ENCODE measurements at regions not wholly inside any gene's neighbourhood (a gene's known extent, or its start where the extent isn't known, plus 50 kb on each side); places are given as distances from the start of the nearest gene placed in this dataset.
"Not testable (repeated sequence)": the region's sequence is repeated elsewhere in the genome, so short reads cannot be mapped to it uniquely, and the experiment has no call there.

DNA sequence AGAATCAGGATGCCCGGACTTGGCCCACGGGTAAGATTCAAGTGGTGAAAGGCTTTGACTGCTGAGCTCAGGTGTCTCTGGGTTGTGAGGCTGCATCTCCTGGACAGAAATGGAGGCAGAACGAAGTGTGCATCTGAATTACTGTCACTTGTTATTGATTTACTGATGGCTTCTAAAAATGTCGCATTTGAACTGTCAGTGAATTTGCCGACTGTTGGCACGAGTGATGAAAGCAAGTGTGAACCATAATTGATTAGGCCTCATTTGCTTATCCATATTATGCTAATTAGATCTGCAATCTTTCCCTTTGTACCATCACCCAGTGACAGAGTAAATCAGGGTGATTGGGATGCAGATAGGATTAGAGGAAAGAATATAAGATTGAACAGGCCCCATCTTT is 252.4 kb downstream of the NUF2 start:
- no peak for DNase-seq
- no peak for ATAC-seq

DNA sequence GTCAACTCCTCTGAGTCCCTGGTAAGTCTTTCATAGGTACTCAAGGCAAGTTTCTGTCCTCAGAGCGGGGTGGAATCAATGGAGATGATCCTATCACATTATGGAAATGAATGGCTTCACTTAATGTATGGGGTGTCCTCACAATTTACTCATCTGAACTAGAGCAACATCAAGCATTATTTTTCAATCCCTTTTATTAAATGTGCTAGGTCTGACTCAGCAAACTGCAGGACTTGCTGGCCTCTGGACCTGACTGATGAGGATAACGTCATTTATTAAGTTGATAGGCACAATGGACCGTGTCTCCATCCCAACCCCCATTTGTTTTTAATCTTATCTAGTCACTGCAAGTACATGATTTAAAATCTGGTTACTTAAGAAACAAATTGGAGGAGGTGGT is 259.2 kb downstream of the NUF2 start:
- no peak for ATAC-seq

DNA sequence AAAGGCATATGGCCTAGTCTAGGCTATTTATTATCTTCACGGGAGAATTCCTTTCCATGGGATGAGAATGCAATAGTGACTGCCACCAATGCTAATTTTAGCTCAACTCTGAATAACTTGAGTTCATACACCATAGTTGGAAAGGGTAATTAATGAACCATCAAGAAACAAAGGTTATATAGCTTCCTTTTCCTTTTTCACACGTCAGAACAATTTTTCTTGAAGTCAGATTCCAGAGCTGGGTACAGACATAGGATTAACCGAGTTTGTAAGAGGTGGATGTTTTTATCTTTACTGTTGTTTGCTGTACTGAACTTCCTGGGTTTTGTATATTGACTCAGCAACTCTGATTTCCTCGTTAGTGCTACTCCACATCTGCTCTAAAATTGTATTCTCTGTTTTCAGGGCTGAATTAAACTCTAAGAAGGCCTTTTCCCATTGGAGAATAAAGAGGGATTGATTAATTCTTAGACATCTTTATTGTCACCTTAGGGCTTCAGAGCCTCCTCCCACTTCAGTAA is 262.0 kb downstream of the NUF2 start:
- no peak for DNase-seq
- ATAC-seq = no peak

More for the DNA sequence above, 259.2 kb downstream of the NUF2 start:
- no peak for DNase-seq

DNA sequence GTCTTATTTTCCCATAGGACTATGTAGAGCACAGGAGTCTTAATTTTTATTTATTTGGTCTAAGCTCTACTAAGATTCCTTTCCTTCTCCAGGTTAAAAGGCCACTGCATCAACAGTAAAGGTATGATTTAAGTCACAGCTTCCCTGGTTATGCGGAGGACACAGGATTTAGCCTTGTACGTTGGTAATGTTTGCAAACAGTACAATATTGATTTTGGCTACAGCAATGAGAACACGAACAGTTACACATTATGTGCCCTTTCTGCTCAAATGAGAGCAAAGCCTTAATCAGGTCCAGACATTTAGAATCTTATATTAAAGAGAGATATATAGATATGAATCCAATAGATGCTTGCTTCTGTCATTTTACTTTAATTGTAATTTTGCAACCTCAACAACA is 264.0 kb downstream of the NUF2 start:
- DNase-seq (no peak), ATAC-seq (no peak)

DNA sequence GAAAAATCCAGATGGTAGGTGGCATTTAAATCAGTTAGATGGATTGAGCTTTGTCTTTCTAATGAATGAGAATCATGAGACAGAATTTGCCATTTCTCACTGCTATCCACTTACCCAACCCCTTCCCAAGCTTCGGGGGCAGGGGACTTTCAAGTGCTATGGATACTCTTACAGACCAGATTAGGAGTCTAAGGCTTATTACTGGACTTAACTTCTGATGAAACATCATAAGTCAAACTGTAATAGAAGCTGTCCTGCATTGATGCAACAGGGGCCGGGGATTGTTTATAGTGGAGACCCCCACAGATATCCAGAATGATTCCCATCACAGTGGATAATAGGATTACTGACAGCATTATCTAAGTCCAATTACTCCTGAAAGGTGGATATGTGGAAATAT is 267.0 kb downstream of the NUF2 start:
- DNase-seq (no peak), ATAC-seq (no peak)

DNA sequence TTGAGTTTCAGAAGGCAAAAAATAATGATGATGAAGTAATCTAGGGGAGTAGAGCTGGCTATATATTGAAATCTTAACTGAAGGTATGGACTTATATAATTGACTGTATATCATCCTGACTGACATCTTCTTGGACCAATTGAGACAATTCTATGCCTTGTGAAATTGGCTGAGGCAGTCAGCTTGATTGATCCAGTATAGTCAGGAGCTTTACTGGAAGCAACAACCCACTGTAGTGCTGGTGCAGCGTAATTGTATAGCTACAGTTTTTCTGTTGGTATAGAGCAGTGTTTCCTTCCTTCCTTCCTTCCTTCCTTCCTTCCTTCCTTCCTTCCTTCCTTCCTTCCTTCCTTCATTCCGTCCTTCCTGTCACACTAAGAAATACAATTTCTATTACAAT is 268.0 kb downstream of the NUF2 start:
- DNase-seq = no peak
- ATAC-seq = no peak

DNA sequence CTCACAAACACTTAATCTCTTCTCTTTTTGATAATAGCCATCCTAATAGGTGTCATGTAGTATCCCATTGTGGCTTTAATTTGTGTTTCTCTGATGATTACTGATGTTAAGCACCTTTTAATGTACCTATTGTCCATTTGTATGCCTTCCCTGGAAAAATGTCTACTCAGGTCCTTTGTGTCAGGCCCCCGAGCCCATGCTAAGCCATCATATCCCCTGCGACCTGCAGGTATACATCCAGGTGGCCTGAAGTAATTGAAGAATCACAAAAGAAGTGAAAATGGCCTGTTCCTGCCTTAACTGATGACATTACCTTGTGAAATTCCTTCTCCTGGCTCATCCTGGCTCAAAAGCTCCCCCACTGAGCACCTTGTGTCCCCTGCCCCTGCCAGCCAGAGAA is 269.4 kb downstream of the NUF2 start:
- not testable (repeated sequence) for ATAC-seq, DNase-seq

DNA sequence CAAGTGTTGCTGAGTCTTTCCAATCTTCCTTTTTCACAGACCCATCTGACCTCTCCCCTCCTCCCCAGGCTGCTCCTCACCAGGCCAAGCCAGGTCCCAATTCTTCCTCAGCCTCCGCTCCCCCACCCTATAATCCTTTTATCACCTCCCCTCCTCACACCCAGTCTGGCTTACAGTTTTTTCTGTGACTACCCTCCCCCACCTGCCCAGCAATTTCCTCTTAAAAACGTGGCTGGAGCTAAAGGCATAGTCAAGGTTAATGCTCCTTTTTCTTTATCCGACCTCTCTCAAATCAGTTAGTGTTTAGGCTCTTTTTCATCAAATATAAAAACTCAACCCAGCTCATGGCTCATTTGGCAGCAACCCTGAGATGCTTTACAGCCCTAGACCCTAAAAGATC is 270.9 kb downstream of the NUF2 start:
- not testable (repeated sequence) for ATAC-seq, DNase-seq

DNA sequence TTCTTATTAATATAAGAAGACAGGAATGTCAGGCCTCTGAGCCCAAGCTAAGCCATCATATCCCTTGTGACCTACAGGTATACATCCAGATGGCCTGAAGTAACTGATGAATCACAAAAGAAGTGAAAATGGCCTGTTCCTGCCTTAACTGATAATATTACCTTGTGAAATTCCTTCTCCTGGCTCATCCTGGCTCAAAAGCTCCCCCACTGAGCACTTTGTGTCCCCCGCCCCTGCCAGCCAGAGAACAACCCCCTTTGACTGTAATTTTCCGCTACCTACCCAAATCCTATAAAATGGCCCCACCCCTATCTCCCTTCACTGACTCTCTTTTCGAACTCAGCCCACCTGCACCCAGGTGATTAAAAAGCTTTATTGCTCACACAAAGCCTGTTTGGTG is 274.4 kb downstream of the NUF2 start:
- DNase-seq, ATAC-seq: not testable (repeated sequence)

DNA sequence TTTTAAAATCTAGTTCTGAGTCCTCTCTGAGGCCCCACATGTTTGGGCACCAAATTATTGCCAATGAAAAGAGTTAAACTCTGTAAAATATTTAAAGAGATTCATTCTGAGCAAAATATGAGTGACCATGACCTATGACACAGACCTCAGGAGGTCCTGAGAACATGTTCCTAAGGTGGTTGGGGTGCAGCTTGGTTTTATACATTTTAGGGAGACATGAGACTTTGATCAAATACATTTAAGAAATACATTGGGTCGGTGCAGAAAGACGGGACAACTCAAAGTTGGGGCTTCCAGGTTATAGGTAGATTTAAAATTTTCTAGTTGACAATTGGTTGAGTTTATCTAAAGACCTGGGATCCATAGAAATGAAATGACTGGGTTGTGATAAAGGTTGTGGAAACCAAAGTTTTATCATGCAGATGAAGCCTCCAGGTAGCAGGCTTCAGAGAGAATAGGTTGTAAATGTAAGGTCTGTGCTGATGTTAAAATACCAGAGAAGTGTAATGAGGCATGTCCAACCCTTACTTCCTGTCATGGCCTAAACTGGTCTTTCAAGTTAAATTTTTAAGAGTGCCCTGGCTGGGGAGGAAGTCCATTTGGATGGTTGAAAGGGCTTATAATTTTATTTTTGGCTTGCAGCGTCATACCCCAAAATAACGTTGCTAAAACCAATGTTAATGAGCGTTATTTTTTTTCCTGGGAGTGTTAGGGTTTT is 274.9 kb downstream of the NUF2 start:
- no peak for DNase-seq
- ATAC-seq = no peak

DNA sequence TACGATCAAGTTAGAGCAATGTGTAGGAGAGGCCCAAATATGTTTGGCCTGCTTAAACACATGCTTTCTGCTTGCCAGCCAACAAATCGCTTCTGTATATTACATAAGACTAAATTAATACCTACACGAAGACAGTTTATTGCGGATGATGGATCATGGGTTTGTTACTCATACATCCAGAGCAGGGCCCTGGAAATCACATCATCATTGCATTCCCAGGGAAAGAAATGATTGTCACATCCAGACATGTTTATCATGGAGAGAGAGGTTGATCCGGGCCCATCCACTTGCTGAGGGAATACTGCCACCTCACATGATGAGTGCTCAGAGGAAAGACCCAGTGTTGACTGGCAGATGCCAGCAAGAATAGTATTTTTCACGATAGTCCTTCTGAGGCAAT is 282.6 kb downstream of the NUF2 start:
- DNase-seq = no peak

DNA sequence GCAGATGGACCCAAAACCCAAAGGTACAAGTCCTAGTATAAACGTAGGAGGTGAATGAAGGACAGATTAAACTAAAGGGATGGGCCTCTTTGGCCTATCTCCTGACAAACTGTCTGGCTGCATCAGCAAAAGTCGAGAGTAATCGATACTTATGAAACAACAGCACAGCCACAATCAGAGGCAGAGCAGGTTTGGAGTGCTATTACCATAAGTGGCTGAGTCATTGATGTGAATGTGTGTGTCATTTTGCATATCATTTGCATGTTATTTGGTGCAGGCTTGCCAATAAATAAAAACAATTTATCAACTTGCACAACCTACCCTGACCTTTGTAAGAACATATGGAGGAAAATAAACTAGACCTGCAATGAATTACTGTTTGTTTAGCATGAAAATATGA is 283.1 kb downstream of the NUF2 start:
- ATAC-seq (no peak), DNase-seq (no peak)

More for the DNA sequence above, 282.6 kb downstream of the NUF2 start:
- ATAC-seq = no peak

DNA sequence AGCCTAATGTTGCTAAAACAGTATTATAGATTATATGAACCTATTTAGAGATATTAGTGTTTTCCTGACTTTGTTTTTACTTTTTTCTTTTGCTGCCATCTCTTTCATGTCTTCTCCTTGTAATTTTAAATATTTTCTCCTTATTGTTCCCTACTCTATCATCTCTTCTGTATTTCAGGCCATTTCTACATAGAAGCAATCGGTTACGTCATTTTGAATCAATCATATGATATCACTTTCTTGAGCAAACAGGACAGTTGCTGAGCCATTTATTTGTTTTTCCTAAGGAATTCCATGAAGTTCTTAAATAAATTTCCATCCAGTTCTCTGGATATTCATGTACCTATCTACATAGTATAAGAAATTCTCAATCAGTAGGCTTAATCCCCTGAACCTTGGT is 287.2 kb downstream of the NUF2 start:
- ATAC-seq = no peak

DNA sequence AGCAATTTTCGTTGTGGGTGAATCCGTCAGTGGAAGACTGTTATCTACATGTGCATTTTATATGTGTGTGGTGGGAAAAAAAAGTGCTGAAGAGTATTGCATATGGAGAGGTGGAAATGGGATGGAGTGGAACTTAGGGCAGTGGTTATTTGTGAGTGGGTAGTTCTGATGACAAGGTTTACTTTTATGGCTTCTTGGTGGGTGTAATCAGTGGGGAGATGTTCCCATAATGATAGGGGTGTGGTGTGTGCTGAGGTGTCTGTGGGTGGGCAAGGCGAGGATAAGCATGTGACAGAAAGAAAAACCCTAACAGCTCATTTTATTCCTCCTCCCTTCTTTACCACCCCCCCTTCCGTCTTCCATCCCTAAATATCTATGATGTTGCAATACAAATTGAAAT is 288.1 kb downstream of the NUF2 start:
- DNase-seq (no peak), ATAC-seq (no peak)

More for the DNA sequence above, 287.2 kb downstream of the NUF2 start:
- DNase-seq = no peak

DNA sequence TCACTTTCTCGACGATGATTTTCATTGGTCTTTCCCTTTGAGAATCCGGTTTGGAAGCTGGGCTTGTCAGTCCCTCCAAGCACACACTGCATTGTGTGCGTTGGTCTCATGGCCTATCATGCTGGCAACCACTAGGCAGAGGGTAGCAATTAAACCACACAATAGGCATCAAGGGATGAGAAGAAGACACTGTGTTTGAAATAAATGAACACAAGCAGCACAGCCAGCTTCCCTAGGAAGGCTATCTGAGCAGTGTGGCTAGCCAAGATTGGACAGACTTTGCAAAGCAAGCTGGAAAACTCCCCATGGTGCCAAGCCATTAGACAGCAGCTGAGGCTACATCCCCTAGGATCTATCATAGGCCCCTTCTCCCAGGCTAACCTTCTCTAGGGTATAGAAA is 288.7 kb downstream of the NUF2 start:
- ATAC-seq (no peak), DNase-seq (no peak)

DNA sequence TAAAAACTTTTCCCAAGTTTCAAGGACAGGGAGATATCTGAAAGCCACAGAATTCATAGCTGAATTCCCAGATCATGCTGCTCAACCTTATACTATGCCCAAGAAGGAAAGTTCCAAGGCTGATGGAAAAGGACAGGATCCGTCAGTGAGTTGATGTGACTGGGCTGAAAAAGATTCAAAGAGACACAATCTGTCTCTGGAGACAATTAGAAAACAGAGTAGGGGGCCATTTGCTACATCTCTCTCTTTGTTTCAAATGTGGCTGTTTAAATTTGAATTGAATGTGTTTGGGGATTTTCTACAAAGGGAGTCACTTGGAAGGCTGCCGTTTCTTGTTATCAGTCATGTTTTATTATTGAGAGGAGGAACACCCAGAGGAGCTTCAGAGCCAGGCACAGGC is 292.6 kb downstream of the NUF2 start:
- no peak for ATAC-seq
- DNase-seq = no peak

DNA sequence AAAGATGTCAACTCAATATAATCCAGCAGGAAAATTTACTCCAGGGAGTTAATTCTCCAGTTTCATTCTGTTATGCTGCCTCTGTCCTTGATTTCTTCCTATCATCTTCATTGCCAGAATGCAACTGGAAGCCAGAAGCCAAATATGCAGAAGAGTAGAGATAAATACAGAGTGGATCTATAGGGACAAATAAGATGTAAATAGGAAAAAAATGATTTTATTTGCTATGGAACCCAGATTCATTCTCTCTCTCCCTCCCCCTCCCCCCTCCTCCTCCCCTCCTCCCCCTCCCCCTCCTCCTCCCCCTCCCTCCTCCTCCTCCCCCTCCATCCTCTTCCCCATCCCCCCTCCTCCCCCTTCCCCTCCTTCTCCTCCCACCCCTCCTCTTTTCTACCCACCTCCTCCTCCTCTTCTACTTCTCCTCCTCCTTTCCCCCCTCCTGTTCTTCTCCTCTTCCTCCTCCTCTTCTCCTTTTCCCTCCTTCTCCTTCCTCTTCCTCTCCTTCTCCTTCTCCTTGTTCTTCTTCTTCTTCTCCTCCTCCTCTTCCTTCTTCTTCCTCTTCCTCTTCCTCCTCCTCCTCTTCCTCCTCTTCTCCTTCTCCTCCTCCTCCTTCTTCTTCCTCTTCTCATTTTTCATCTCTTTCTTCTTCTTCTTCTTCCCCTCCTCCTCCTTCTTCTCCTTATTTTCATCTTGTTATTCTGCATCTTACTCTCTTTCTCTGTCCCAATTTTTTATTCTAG is 306.4 kb downstream of the NUF2 start:
- no peak for DNase-seq
- no peak for ATAC-seq

DNA sequence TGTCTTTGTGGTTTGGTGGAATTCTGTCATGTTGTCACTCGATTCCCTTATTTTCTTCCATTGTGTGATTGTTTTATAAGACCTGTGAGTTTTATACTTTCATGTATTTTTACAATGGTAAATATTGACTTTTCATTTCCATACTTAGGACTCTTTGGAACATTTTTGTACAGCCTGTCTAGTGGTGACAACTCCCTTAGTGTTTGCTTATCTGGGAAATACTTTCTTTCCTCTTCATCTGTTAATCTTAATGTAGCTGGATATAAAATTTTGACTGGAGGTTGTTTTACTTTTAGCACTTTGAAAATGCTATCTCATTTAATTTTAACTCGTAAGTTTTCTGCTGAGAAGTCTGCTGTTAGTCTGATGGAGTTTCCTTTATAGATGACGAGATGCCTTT is 310.5 kb downstream of the NUF2 start:
- DNase-seq (no peak), ATAC-seq (no peak)

DNA sequence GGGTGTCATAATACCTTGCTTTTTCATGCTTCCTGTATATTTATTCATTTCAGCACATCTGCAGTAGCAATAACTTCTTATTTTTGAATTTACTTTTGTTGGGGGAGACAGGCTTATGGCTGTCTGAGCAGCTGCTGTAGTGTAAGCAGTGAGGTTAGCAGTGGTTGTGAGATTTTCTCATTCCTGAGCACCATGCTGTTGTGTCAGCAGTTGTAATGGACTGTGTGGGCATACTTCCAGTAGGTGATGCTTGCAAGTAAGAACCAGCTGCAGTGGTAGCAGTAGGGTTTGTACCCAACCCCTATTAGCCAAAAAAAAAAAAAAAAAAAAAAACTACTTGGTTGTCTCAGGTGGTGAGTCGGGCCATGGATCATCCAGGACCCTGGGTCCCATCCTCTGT is 311.6 kb downstream of the NUF2 start:
- DNase-seq (no peak), ATAC-seq (no peak)

DNA sequence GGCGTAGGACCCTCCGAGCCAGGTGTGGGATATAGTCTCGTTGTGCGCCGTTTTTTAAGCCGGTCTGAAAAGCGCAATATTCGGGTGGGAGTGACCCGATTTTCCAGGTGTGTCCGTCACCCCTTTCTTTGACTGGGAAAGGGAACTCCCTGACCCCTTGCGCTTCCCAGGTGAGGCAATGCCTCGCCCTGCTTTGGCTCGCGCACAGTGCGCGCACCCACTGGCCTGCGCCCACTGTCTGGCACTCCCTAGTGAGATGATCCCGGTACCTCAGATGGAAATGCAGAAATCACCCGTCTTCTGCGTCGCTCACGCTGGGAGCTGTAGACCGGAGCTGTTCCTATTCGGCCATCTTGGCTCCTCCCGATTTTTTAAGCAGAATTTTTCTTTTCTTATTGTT is 323.9 kb downstream of the NUF2 start:
- ATAC-seq, DNase-seq: not testable (repeated sequence)

DNA sequence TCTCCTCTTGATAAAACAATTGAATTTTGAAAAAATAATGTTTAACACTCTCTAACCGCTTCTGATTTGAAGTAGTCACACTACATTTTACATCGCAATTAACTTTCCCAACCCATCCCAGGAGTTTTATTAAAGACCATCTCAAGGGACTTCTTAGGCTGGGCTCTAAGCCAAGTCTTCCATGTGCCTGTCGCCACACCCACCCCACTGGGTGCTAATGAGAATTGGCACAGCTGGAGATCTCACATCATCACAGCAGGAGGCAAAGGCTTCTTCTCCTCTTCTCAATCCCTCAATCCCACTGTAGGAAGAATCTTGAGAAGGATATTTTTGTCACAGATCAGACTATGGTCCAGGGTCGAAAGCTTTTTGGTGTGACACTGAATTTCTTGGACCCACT is 328.9 kb downstream of the NUF2 start:
- DNase-seq (no peak), ATAC-seq (no peak)

DNA sequence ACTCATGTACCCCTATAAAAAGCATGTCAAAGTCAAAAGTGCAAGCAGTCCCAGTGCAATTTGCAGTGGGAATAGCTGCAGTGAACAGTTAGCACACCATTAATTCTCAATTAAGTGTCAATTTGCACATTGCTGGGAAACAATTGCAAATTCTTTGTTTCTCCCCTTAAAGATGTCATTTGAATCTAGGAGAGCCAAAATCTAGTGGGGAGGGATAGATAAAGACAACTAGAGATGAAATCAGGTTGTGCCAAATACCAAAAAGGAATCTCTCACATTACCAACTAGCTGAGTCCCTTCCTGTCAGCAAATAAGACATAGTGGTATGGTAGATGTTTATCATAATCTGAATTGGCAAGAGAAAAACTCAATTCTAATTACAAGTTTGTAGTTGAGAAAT is 330.7 kb downstream of the NUF2 start:
- no peak for ATAC-seq
- no peak for DNase-seq

DNA sequence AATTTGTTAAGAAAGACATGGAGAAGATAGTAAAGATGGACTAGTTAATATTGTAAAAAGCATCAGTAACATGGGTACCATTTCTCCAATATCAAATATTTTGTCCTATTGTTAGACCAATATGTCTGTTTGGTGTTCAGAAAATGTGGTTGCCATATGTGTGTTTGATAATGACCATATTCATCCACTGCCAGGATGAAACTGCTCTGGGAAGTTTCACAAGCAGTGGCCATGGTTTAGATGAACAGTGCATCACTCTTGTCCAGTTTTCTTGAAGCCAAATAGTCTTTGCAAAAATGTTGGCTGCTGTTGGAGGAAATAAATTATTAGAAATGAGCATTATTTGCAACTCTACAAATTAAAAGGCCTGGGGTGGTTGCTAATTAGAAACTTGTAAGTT is 333.8 kb downstream of the NUF2 start:
- ATAC-seq = no peak
- DNase-seq = no peak

Data from stimulated activated naive CD8-positive, alpha-beta T cell treated with anti-CD3 and anti-CD28 coated beads, Interleukin-15, Interleukin-2, amounts not matched to agents 100 U/mL and 50 U/mL, for 24 hours (primary cell).